ENCODE measurements at regions not wholly inside any gene's neighbourhood (a gene's known extent, or its start where the extent isn't known, plus 50 kb on each side); places are given as distances from the start of the nearest gene placed in this dataset.

GRCh38 chr10:44306147-44306710 lies 78.7 kb downstream of the CXCL12 start:
- in situ Hi-C loops (cut with HindIII; ENCODE audit: low sequenced_read_pairs): no loop called here

GRCh38 chr10:44301781-44302355 lies 83.0 kb downstream of the CXCL12 start:
- in situ Hi-C loops (cut with HindIII; ENCODE audit: low sequenced_read_pairs): no loop called here

- in situ Hi-C loops (cut with HindIII; ENCODE audit: low sequenced_read_pairs): no loop called here
These were observed 83.9 kb downstream of the CXCL12 start for GRCh38 chr10:44300666-44301649.

- in situ Hi-C loops (cut with HindIII; ENCODE audit: low sequenced_read_pairs): no loop called here
These were observed 86.2 kb downstream of the CXCL12 start for GRCh38 chr10:44298713-44299112.

DNA sequence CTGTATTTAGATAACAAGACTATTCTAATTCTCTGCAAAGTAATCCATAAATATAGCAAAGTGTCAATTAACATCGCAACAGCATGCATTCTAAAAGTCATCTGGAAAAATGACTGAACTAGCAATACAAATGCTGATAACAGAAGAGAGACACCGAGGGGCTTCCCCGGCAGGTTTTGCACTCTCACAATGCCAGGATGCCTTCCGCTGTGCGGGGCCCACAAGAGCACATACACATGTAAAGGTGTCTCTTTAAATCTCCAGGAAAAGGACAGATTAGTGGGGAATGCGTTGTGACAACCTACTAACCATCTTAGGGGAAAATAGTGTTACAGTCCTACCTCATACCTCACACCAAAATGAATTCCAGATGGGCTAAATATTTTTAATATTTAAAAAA lies 86.9 kb downstream of the CXCL12 start:
- in situ Hi-C loops (cut with HindIII; ENCODE audit: low sequenced_read_pairs): no loop called here

DNA sequence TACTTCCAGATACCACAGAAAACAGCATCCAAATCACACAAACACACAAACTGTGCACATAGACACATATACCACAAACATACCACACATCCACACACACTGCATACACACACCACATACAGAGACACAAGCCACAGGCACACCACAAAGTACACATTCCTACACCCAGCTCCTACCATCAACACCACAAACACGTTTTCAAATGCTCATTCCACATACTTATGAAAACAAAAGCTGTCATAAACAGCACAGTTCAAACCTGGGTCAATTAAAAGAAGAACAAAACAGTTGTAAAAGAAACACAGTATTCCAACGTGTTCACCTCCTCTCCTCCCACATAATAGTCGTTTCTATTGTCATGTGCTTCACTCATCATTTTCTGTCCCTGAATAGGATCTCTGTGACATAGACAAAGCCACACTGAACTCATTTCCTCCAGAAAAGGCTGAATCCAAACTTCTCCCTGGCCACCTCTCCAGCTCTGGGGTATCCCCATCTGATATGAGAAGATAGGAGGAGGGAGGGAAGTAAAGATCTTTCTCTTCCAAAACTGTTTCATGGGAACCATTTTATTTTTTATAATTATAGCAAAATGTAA lies 89.2 kb downstream of the CXCL12 start:
- in situ Hi-C loops (cut with HindIII; ENCODE audit: low sequenced_read_pairs): no loop called here

DNA sequence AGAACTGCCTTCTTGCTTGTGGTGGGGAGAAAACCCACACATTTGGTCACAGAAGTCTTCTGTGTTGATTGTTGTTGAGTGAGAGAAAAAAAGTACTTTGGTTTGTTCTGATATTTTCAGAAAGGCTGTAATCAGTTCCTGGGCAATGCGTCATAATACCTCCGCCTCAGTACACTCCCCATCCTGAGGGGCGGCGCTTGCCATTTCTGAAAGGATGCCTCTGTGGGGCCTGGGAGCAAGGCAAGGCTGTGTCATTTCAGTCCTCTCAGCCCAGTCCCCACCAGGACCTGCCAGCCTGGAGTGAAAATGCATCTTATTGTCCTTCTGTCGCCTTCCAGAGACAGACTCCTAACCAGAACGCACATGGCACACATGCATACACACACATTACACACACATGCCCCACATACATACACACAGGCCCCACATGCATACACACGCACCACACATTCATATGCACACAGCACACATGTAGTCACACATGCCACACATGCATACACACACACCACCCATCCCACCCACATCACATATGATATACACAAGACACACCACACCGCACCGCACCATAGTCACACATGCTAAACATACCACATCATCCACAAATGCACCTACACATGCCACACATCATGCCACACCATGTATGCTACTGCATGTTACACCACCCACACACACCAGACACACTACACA lies 90.0 kb downstream of the CXCL12 start:
- in situ Hi-C loops (cut with HindIII; ENCODE audit: low sequenced_read_pairs): no loop called here

GRCh38 chr10:44293842-44294241 lies 91.1 kb downstream of the CXCL12 start:
- in situ Hi-C loops (cut with HindIII; ENCODE audit: low sequenced_read_pairs): no loop called here

GRCh38 chr10:44293306-44293778 lies 91.6 kb downstream of the CXCL12 start:
- in situ Hi-C loops (cut with HindIII; ENCODE audit: low sequenced_read_pairs): no loop called here

DNA sequence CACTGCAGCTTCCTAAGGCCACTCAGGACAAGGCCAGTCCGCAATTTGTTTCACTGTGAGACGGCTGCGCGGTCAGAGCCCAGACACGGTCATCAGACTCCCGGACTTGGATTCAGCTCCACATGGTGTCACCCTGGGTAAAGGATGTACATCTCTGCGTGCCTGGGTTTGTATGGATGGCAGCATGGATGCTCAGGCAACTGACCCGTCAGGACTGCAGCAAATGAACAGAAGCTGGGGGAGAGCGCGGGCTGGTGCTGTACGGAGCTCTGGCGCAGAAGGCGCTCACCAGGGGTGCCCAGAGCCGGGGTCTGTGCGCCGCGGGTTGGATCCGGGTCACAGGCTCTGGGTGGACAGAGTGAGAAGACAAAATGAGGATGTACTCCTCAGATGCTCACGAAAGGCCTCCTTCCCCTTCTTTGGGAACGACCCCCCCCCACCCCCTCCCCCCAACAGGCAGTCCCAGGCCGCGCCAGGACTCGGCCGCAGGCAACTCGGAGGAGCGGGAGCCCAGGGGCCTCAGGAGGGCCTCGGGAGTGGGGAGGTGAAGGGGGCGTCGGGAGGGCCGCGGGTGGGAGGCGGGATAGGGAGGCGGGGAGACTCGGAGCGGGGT lies 92.4 kb downstream of the CXCL12 start:
- in situ Hi-C loops (cut with HindIII; ENCODE audit: low sequenced_read_pairs): no loop called here

GRCh38 chr10:44291091-44291490 lies 93.8 kb downstream of the CXCL12 start:
- in situ Hi-C loops (cut with HindIII; ENCODE audit: low sequenced_read_pairs): no loop called here

DNA sequence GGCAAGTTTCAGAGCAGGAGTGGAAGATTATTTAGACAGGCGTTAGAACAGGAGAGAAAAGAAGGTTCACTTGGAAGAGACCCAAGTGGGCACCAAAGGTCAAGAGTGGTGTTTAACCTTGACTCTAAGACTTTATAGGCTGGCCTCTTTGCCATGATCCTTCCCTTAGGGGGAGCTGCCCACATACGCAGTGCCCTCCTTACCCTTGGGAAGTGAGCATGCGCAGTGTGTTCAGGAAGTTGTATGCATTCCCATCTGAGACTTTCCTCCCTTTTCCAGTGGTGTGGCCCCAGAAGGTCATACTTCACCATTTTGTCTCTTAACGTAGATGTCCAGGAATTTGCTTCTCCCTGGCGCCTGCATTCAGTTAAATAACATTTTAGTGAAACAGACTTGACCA lies 95.8 kb downstream of the CXCL12 start:
- in situ Hi-C loops (cut with HindIII; ENCODE audit: low sequenced_read_pairs): loop anchor here (10.0 kb wide), 1 partner anchor 114 kb away; no protein-coding TSS in a partner anchor

GRCh38 chr10:44287408-44287807 lies 97.5 kb downstream of the CXCL12 start:
- in situ Hi-C loops (cut with HindIII; ENCODE audit: low sequenced_read_pairs): loop anchor here (10.0 kb wide), 1 partner anchor 113 kb away; no protein-coding TSS in a partner anchor

GRCh38 chr10:44284198-44285084 lies 100.5 kb downstream of the CXCL12 start:
- in situ Hi-C loops (cut with HindIII; ENCODE audit: low sequenced_read_pairs): loop anchor here (10.0 kb wide), 1 partner anchor 110 kb away; no protein-coding TSS in a partner anchor

DNA sequence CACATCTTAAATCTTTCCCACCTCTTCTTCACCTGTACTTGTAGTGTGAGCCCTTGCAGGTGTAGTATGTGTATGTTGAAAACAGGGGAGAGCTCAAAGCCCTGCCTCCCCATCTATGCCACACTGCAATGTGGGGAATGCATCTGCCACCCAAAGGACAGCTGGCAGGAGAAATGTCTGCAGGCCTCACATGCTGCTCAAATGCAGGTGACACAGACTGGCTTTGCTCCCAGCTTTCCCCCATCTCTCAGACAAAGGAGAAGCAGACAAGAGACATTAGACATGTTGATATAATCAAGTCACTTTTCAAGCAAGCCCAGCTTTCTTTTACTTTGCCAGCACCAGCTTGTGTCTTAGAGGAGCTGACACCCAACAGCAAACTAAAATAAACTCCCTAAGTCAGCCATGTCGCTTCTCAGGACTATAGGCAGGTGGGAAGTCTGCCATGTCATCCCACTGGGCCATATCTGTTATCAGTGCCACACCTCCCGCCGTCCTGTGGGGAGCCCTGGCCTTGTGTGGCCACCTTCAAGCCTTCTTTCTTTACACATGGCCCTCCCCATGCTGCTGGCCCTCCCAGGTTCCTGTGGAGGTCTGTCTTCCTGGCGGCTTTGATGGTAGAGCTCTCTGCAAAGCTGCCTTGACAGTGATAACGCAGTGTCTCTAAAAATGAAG lies 102.1 kb downstream of the CXCL12 start:
- in situ Hi-C loops (cut with HindIII; ENCODE audit: low sequenced_read_pairs): loop anchor here (10.0 kb wide), 1 partner anchor 108 kb away; no protein-coding TSS in a partner anchor

GRCh38 chr10:44281662-44282061 lies 103.2 kb downstream of the CXCL12 start:
- in situ Hi-C loops (cut with HindIII; ENCODE audit: low sequenced_read_pairs): loop anchor here (10.0 kb wide), 1 partner anchor 107 kb away; no protein-coding TSS in a partner anchor

GRCh38 chr10:44281089-44281613 lies 103.7 kb downstream of the CXCL12 start:
- in situ Hi-C loops (cut with HindIII; ENCODE audit: low sequenced_read_pairs): loop anchor here (10.0 kb wide), 1 partner anchor 106 kb away; no protein-coding TSS in a partner anchor
